Fibroblast of skin of abdomen (primary cell): ENCODE measurements at regions not wholly inside any gene's neighbourhood (a gene's known extent, or its start where the extent isn't known, plus 50 kb on each side); places are given as distances from the start of the nearest gene placed in this dataset.

Source experiments
- DNase-seq: peaks from one replicate; pipeline ENCODE4 v3.0.0-alpha.2; 2013

- no peak for DNase-seq
These were observed 112.1 kb downstream of the ZIC5 start for GRCh38 chr13:99859178-99860177.

- DNase-seq, result no peak
These were observed 113.8 kb downstream of the ZIC5 start for GRCh38 chr13:99857738-99858137.

GRCh38 chr13:99855526-99856420 lies 115.8 kb downstream of the ZIC5 start:
- DNase-seq, result no peak

GRCh38 chr13:99854366-99854765 lies 117.2 kb downstream of the ZIC5 start:
- DNase-seq, result no peak

GRCh38 chr13:99847318-99847750 lies 124.2 kb downstream of the ZIC5 start:
- DNase-seq, result no peak

GRCh38 chr13:99845161-99845874 lies 126.2 kb downstream of the ZIC5 start:
- DNase-seq, result no peak

GRCh38 chr13:99844421-99844820 lies 127.1 kb downstream of the ZIC5 start:
- no peak for DNase-seq

- DNase-seq, result no peak
These were observed 127.7 kb downstream of the ZIC5 start for GRCh38 chr13:99843872-99844271.

GRCh38 chr13:99842405-99842804 lies 129.2 kb downstream of the ZIC5 start:
- DNase-seq, result no peak

- no peak for DNase-seq
These were observed 135.3 kb downstream of the ZIC5 start for GRCh38 chr13:99836291-99836690.

- no peak for DNase-seq
These were observed 136.1 kb downstream of the ZIC5 start for GRCh38 chr13:99835442-99835841.

GRCh38 chr13:99834246-99834645 lies 137.3 kb downstream of the ZIC5 start:
- DNase-seq, result no peak

- DNase-seq, result no peak
These were observed 139.2 kb downstream of the ZIC5 start for GRCh38 chr13:99832347-99832746.

GRCh38 chr13:99830931-99831330 lies 140.6 kb downstream of the ZIC5 start:
- no peak for DNase-seq

- DNase-seq, result no peak
These were observed 141.9 kb downstream of the ZIC5 start for GRCh38 chr13:99829593-99830239.

GRCh38 chr13:99829161-99829560 lies 142.4 kb downstream of the ZIC5 start:
- DNase-seq, result no peak

- no peak for DNase-seq
These were observed 142.8 kb downstream of the ZIC5 start for GRCh38 chr13:99828735-99829134.

GRCh38 chr13:99828123-99828522 lies 143.4 kb downstream of the ZIC5 start:
- DNase-seq, result no peak

GRCh38 chr13:99827011-99827772 lies 144.4 kb downstream of the ZIC5 start:
- DNase-seq, result no peak

GRCh38 chr13:99823961-99824360 lies 147.6 kb downstream of the ZIC5 start:
- no peak for DNase-seq

GRCh38 chr13:99822820-99823219 lies 148.7 kb downstream of the ZIC5 start:
- no peak for DNase-seq
